HFFc6 (cell line): ENCODE measurements at regions not wholly inside any gene's neighbourhood (a gene's known extent, or its start where the extent isn't known, plus 50 kb on each side); places are given as distances from the start of the nearest gene placed in this dataset.

Source experiments
- DNase-seq: peaks from one replicate; pipeline ENCODE4 v3.0.0-alpha.2; 2018
- H3K27ac Mint-ChIP-seq: 2 replicates; pipeline ENCODE4 v1.8.0; 2020; ENCODE audit warnings: mild to moderate bottlenecking, mixed read lengths
- H3K27me3 Mint-ChIP-seq: 2 replicates; pipeline ENCODE4 v1.8.0; 2021; ENCODE audit warnings: mild to moderate bottlenecking, moderate library complexity, mixed read lengths; ENCODE audit not compliant: insufficient read depth
- H3K36me3 Mint-ChIP-seq: 2 replicates; pipeline ENCODE4 v1.8.0; 2021; ENCODE audit warnings: low read depth, mixed read lengths
- H3K4me1 Mint-ChIP-seq: 2 replicates; pipeline ENCODE4 v1.8.0; 2020; ENCODE audit warnings: low read depth, mixed read lengths
- H3K4me3 Mint-ChIP-seq: 2 replicates; pipeline ENCODE4 v1.8.0; 2020; ENCODE audit warnings: mild to moderate bottlenecking, moderate library complexity, mixed read lengths
- H3K9me3 Mint-ChIP-seq: 2 replicates; pipeline ENCODE4 v1.8.0; 2020; ENCODE audit warnings: mild to moderate bottlenecking, mixed read lengths
- TF ChIP-seq, protein P1 (sequence below): fragments of 200-600 bp; sonication (generic); IDR thresholded peaks from 2 replicates; pipeline ENCODE4 v1.5.0; 2021; ENCODE audit warnings: antibody characterized with exemption, mild to moderate bottlenecking

DNA sequence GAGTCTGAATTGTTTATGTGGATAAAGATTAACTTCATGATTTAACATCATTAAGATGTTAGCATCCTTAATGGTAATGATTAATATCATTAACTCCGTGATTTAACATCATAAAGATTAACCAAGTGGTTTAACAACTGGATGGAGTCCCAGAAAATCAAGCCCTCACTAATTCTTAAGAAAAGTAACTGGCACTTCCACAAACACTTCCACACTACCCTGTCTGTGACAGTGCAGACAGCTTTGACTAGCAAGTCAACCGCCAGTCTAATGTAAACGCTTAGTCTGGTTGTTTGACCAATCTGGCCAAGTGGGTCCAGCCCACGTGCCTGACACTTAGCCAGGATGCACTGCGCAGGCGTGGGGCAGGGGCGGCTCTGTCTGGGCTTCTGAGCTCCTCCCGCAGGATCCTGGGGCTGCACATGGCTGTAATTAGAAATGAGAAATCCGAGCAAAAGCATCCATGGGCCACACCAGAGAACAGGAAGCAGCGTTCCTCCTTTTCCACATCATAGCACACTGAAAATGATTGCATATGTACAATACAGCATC, 424.2 kb downstream of the FOXA2 start:
- no peak for DNase-seq
- H3K4me1 Mint-ChIP-seq = no peaks in the 10 kb centered on the region
- H3K4me3 Mint-ChIP-seq = no peak overlapping the region
- no peak overlapping the region for H3K27ac Mint-ChIP-seq
- peaks cover 63% of the 10 kb centered on the region for H3K9me3 Mint-ChIP-seq
- TF ChIP-seq, protein P1, sequence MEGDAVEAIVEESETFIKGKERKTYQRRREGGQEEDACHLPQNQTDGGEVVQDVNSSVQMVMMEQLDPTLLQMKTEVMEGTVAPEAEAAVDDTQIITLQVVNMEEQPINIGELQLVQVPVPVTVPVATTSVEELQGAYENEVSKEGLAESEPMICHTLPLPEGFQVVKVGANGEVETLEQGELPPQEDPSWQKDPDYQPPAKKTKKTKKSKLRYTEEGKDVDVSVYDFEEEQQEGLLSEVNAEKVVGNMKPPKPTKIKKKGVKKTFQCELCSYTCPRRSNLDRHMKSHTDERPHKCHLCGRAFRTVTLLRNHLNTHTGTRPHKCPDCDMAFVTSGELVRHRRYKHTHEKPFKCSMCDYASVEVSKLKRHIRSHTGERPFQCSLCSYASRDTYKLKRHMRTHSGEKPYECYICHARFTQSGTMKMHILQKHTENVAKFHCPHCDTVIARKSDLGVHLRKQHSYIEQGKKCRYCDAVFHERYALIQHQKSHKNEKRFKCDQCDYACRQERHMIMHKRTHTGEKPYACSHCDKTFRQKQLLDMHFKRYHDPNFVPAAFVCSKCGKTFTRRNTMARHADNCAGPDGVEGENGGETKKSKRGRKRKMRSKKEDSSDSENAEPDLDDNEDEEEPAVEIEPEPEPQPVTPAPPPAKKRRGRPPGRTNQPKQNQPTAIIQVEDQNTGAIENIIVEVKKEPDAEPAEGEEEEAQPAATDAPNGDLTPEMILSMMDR = no peak
- no peaks in the 10 kb centered on the region; the same call in 1 of the 2 replicates for H3K27me3 Mint-ChIP-seq
- peaks cover 8% of the 10 kb centered on the region; the same call in 1 of the 2 replicates for H3K36me3 Mint-ChIP-seq

DNA sequence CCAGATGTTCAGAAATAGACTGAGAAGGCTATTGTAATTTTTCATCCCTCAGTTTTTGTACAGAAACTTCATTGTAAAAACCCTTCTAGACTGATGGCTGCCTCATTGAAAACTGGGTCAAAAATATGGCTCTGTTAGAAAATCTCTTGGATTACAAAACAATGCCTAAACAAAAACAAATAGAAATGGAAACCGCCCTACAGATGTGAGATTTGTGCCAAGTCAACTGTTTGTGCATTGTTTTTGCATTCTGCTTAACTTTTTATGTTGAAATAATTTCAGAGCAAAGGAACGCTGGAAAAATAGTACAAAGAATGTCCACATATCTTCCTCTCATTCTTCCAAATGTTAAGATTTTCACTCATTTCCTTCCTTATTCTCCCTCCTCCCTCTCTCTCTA, 425.1 kb downstream of the FOXA2 start:
- Mint-ChIP-seq H3K4me1 (no peaks in the 10 kb centered on the region), H3K9me3 (peaks cover 65% of the 10 kb centered on the region), H3K36me3 (peaks cover 8% of the 10 kb centered on the region; the same call in 1 of the 2 replicates), H3K27me3 (no peaks in the 10 kb centered on the region; the same call in 1 of the 2 replicates), H3K27ac (no peak overlapping the region), H3K4me3 (no peak overlapping the region)
- no peak for DNase-seq
- TF ChIP-seq, protein P1 = no peak

DNA sequence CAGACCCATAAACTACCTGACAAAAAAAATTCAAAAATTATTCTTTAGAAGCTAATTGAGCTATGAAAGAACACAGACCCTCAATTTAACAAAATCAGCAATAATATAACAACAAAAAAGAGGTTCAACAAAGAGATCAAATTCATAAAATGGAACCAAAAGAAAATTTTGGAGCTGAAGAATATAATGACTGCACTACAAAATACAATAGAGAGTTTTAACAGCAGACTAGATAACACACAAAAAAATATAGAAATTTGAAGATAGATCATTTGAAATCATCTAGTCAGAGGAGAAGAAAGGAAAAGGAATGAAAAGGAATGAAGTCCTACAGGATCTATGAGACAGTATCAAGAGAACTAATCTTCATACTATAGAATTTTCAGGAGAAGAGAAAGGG, 422.1 kb downstream of the PAX1 start:
- Mint-ChIP-seq H3K27ac (no peak overlapping the region), H3K9me3 (peaks cover 57% of the 10 kb centered on the region), H3K27me3 (no peaks in the 10 kb centered on the region), H3K4me3 (no peak overlapping the region), H3K36me3 (0 out of 2 replicates have a peak, but pooled peaks cover 3% of the 10 kb centered on the region), H3K4me1 (no peaks in the 10 kb centered on the region)
- DNase-seq = no peak
- TF ChIP-seq, protein P1 = no peak

DNA sequence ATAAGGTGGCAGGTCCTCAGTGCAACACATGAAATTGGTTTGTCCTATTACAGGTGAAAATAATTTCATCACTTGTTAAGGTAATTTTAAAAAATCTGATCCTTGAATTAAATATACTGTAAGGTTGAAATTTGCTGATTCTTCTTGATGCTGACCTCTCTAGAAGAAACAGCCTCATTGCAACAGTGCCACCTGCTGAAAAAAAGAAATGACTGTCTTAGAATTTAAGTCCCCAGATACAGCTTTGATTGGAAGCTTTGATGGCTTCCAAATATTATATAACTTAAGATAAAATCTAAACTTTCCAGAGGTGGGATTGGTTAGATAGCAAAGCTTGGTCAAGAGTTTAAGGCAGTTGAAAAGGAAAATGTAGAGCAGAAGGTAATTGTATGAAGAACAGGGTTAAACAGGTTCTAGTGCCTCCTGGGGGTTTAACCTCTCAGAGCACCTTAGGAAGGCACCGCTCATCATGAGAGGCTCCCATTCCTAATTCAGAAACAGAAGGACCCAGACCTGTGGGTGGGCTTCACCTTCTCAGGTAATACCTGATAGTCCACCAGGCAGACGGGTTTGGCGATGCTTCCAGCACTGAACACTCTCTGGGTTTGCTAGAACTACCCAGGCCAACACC, 401.0 kb downstream of the PAX1 start:
- H3K36me3 Mint-ChIP-seq = peaks cover 5% of the 10 kb centered on the region; the same call in 1 of the 2 replicates
- no peak overlapping the region for H3K4me3 Mint-ChIP-seq
- H3K4me1 Mint-ChIP-seq = no peaks in the 10 kb centered on the region
- no peaks in the 10 kb centered on the region for H3K27me3 Mint-ChIP-seq
- peaks cover 40% of the 10 kb centered on the region for H3K9me3 Mint-ChIP-seq
- TF ChIP-seq, protein P1 = peak; percentile 35; the same call in 1 of the 2 replicates
- H3K27ac Mint-ChIP-seq = no peak overlapping the region
- DNase-seq = no peak

DNA sequence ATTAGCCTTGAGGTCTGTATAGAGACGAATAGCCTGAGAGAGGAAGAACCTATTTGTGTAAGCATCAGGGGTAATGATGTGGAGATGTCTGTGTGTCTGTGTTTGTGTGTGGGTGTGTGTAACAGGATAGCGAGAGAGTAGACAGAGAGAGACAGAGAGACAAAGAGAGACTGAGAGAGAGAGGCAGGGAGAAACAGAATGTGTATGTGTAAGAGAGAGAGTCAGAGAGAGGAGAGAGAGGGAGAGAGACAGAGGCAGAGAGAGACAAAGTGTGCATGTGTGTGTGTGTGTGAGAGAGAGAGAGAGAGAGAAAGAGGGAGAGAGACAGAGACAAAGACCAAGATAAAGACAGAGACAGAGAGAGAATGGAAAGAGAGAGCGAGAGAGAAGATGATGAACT, 396.1 kb downstream of the PAX1 start:
- Mint-ChIP-seq H3K36me3 (0 out of 2 replicates have a peak, but pooled peaks cover 10% of the 10 kb centered on the region), H3K9me3 (peaks cover 37% of the 10 kb centered on the region), H3K27me3 (no peaks in the 10 kb centered on the region), H3K4me1 (no peaks in the 10 kb centered on the region), H3K27ac (no peak overlapping the region), H3K4me3 (no peak overlapping the region)
- TF ChIP-seq, protein P1 = no peak
- DNase-seq = no peak
